ENCODE measurements at regions not wholly inside any gene's neighbourhood (a gene's known extent, or its start where the extent isn't known, plus 50 kb on each side); places are given as distances from the start of the nearest gene placed in this dataset.

DNA sequence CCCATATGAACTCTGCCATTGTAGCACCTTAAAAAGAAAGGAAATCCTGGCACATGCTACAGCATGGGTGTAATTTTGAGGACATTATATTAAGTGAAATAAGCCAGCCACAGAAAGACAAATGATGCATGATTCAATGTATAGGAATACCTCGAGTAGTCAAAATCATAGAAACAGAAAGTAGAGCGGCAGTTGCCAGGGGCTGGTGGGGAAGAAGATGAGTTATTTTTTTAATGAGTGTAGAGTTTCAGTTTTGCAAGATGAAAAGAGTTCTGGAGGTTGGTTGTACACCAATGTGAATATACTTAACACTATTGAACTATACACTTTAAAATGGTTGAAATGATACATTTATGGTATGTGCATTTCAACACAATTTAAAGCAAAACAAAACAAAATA lies 133.0 kb downstream of the ZDHHC21 start:
- no peak for DNase-seq (ENCODE audit: low read depth, low spot score)
- H3K4me3 ChIP-seq (ENCODE audit: low read length), result no peak overlapping the region

DNA sequence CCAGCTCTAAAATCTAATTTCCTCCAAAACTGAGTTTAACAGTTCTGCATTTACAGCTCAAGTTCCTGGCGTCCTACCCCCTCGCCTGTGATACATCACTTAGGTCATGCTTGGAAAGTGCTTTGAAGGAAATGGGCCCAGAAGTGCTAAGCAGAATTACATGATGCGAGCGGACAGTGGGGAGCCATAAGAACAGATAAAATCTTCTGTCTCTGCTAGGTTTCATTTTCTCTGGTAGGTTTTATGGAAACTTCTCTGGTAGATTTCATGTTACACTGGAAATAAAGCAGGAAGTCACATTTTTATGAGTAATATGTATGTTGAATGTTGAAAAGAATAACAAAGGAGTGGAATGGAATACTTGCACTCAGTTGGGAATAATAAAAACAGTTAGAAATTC lies 138.3 kb downstream of the ZDHHC21 start:
- H3K4me3 ChIP-seq (ENCODE audit: low read length), result no peak overlapping the region
- no peak for DNase-seq (ENCODE audit: low read depth, low spot score)

DNA sequence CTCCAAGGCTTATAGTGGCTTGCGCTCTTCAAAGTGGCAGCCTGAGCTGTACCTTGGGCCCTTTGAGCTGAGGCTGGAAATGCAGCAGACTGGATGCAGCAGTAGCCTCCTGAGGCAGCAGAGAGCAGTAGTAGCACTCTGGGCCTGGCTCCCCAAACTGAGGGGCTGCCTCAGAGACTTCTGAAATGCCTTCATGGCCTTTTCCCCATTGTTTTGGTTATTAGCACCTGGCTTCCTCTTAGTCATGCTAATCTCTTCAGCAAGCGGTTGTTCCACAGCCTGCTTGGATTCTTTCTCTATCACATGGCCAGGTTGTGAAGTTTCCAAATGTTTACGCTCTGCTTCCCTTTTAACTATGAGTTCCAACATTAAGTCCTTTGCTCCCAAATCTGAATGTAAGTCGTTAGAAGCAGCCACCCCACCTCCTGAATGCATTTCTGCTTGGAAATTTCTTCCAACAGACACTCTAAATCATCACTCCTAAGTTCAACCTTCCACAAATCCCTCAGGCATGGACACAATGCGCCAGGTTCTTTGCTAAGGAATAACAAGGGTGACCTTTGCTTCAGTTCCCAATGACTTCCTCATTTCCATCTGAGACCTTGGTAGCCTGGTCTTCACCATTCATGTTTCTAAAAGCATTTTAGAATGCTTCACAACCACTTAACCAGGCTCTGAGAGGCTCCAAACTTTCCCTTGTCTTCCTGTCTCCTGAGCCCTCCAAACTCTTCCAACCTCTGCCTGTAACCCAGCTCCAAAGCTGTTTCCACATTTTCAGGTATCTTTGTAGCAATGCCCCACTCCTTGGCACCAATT lies 145.8 kb downstream of the ZDHHC21 start:
- H3K4me3 ChIP-seq (ENCODE audit: low read length), result no peak overlapping the region
- no peak for DNase-seq (ENCODE audit: low read depth, low spot score)

- no peak overlapping the region for H3K4me3 ChIP-seq (ENCODE audit: low read length)
- DNase-seq (ENCODE audit: low read depth, low spot score), result no peak
Observed at GRCh38 chr9:14546693-14547092, 146.5 kb downstream of the ZDHHC21 start.

- no peak for DNase-seq (ENCODE audit: low read depth, low spot score)
- no peak overlapping the region for H3K4me3 ChIP-seq (ENCODE audit: low read length)
Observed at GRCh38 chr9:14542071-14542470, 151.2 kb downstream of the ZDHHC21 start.

- no peak overlapping the region for H3K4me3 ChIP-seq (ENCODE audit: low read length)
Observed at GRCh38 chr9:14538526-14538925, 154.7 kb downstream of the ZDHHC21 start.

GRCh38 chr9:14535161-14535955 lies 157.9 kb downstream of the ZDHHC21 start:
- DNase-seq (ENCODE audit: low read depth, low spot score), result no peak
- H3K4me3 ChIP-seq (ENCODE audit: low read length), result no peak overlapping the region

More at GRCh38 chr9:14538526-14538925, 154.7 kb downstream of the ZDHHC21 start:
- DNase-seq (ENCODE audit: low read depth, low spot score), result no peak

GRCh38 chr9:14533867-14534640 lies 159.2 kb downstream of the ZDHHC21 start:
- no peak for DNase-seq (ENCODE audit: low read depth, low spot score)
- no peak overlapping the region for H3K4me3 ChIP-seq (ENCODE audit: low read length)

- no peak overlapping the region for H3K4me3 ChIP-seq (ENCODE audit: low read length)
- DNase-seq (ENCODE audit: low read depth, low spot score), result no peak
Observed at GRCh38 chr9:14532456-14533115, 160.6 kb downstream of the ZDHHC21 start.

GRCh38 chr9:14531341-14532269 lies 161.6 kb downstream of the ZDHHC21 start:
- DNase-seq (ENCODE audit: low read depth, low spot score), result no peak
- no peak overlapping the region for H3K4me3 ChIP-seq (ENCODE audit: low read length)

DNA sequence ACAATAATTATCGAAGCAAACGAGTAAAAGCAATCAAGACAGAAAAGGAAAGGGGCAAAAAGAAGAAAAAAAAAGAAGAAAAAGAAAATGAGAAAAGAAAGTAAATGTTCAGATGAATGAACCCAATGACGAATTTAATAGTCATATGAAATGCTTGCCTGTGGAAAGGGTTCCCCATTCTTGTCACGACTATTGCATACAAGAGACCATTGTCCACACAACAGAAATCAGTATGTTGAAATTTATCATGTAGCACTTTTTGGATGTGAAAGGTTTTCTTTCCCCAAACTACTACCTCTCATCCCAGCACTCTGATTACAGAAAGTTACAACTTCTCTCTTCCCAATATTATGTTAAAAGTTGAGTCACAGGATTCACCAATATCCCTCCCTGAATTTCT lies 162.4 kb downstream of the ZDHHC21 start:
- DNase-seq (ENCODE audit: low read depth, low spot score), result no peak
- H3K4me3 ChIP-seq (ENCODE audit: low read length), result no peak overlapping the region

GRCh38 chr9:14530366-14530765 lies 162.9 kb downstream of the ZDHHC21 start:
- DNase-seq (ENCODE audit: low read depth, low spot score), result no peak
- no peak overlapping the region for H3K4me3 ChIP-seq (ENCODE audit: low read length)

DNA sequence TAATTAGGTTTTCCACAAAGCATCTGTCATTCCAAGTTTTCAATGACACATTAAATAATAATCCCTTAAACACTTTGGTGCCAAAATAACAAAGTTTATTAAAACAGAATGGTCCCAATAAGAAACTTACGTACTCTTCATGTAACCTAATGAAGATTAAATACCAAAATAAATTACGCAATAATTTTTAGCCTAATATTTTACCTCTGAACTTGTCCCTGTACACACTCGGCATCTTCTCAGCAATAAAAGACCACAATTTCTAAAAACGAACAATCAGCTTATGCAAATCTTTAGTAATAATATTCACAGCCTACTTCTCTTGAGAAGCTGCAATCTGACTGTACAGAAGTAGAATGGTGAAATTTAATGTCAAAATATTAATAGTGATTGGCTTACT lies 163.6 kb downstream of the ZDHHC21 start:
- H3K4me3 ChIP-seq (ENCODE audit: low read length), result no peak overlapping the region
- no peak for DNase-seq (ENCODE audit: low read depth, low spot score)

GRCh38 chr9:14529054-14529453 lies 164.2 kb downstream of the ZDHHC21 start:
- no peak for DNase-seq (ENCODE audit: low read depth, low spot score)
- H3K4me3 ChIP-seq (ENCODE audit: low read length), result no peak overlapping the region

DNA sequence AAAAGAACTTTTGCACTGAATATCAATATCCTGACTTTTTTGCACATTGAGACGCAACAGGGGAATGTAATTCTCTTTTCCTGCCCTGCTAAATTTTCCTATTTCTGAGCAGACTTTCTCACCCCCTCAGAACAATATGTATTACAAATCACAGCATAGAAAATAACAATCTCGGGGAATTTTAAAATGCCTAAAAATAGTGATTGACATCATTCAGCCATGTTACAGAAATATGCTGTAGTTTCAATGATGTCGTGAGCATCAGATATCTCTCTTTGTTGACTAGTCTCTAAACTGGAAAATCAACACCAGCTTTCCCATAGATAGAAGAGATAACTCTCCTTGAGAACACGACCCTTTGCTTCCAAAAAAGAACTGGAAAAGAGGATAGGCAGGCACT lies 166.7 kb downstream of the ZDHHC21 start:
- H3K4me3 ChIP-seq (ENCODE audit: low read length), result no peak overlapping the region
- DNase-seq (ENCODE audit: low read depth, low spot score), result no peak

DNA sequence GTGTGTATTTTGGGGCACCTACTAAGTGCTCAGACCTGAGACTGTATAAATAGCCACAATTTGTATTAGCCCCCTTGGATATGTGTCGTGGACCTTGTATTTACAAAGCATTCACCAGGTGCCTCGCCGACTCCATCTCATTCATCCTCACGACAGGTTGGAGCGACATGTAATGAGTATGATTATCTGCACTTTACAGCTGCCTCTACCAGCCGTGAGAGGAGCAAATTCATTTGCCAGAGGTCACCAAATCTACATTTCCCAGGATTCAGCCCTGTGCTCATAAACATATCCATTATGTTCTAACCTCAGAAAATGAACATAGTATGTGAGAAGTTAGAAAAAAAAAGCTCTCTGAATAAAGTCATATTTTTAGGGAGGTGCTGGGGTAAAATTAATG lies 167.4 kb downstream of the ZDHHC21 start:
- no peak overlapping the region for H3K4me3 ChIP-seq (ENCODE audit: low read length)
- no peak for DNase-seq (ENCODE audit: low read depth, low spot score)

GRCh38 chr9:14524873-14525515 lies 168.2 kb downstream of the ZDHHC21 start:
- no peak overlapping the region for H3K4me3 ChIP-seq (ENCODE audit: low read length)
- no peak for DNase-seq (ENCODE audit: low read depth, low spot score)

DNA sequence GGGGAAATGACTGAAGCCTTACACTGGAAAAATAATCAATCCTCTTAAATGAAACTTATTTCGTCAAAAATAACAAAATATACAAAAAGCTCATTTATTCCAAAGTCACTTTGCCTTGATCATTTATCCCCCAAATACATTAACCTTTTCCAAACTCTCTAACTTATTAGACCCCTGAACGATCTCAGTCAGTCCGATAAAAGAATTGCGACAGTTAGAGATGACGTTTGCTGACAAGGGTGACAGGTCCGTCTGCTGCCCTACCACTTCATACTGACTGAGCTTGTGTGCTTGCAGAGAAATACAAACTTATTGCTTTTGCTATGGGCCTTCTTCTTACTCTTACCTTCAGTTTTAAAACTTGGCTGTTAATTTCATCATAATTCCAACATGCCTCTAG lies 169.7 kb downstream of the ZDHHC21 start:
- H3K4me3 ChIP-seq (ENCODE audit: low read length), result no peak overlapping the region
- no peak for DNase-seq (ENCODE audit: low read depth, low spot score)

Data from Jurkat, Clone E6-1 (cell line).